Stomach (tissue), 4 donors: ENCODE measurements at regions not wholly inside any gene's neighbourhood (a gene's known extent, or its start where the extent isn't known, plus 50 kb on each side); places are given as distances from the start of the nearest gene placed in this dataset.

ENCODE experiments used
- CTCF ChIP-seq, 7 experiments: fragments of 450-650 bp in 4 of 7; fragments of 200-600 bp in 3 of 7; sonication (generic) in 3 of 7; IDR thresholded peaks; one replicate each; pipeline ENCODE4 v1.5.1; 2016 to 2019; ENCODE audit warnings: antibody characterized with exemption in 7 of 7, control low read depth in 2 of 7, mild to moderate bottlenecking in 1 of 7
- POLR2A ChIP-seq, 4 donors: fragments of 450-650 bp; IDR thresholded peaks; one replicate each; pipeline ENCODE4 v1.6.1; 2016; ENCODE audit warnings: antibody characterized with exemption in 4 of 4, control low read depth in 2 of 4, mild to moderate bottlenecking in 1 of 4, moderate library complexity in 1 of 4
- POLR2AphosphoS5 ChIP-seq, 3 donors: sonication (generic); formaldehyde crosslinking; IDR thresholded peaks; one replicate each; pipeline ENCODE4 v1.6.1; 2016; ENCODE audit warnings: antibody characterized with exemption in 3 of 3

DNA sequence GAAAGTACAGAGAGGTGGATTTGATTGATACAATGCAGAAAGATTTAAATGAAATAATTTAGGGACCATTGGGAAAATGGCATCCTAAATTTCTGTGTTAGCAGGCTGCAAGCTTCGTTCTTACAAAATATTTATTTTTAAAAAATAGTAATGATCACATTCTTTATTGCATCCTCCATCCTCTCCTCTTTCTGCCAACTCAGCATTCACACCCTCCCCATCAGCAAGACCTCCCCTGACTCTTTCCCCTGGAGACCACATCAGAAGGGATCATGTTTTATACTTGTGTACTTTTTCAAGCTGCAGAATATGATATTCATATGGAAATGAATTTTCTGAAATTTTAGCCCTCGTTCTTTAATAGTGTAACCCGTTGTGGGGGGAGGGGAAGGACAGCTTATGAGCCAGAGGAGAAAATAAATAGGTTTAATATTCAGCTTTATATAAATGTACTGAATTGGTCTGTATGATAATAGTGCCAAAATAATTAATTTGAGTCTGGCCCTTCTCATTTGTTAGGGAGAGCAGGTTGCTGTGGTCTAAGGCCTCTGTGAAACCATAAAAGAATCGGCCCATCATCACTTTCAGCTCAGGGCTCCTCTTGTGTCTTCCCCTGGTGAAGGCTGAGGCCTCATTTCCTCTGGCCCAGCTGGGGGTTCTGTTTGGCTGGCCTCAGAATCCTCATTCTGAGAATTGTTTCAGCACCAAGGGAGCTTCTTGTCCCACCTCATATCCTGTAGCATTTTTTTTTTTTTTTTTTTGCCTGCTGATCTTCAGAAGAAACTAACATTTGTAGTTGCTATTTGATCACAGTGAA lies 330.8 kb downstream of the TXNL1 start:
- no peak for TF ChIP-seq CTCF (IDR thresholded peaks at IDR 0.05)
- TF ChIP-seq POLR2A (IDR thresholded peaks at IDR 0.05), result no peak
- no peak for TF ChIP-seq POLR2AphosphoS5 (IDR thresholded peaks at IDR 0.05)
